OCI-LY3 (cell line): ENCODE measurements at regions not wholly inside any gene's neighbourhood (a gene's known extent, or its start where the extent isn't known, plus 50 kb on each side); places are given as distances from the start of the nearest gene placed in this dataset.

Source experiments
- H2AFZ ChIP-seq: fragments of 200-600, 300-600 bp; shearing (Covaris generic); 2 replicates; pipeline ENCODE4 v1.6.0; 2014; ENCODE audit warnings: antibody characterized with exemption, low read depth, low read length
- H3K27ac ChIP-seq: fragments of 200-600, 300-600 bp; sonication (generic); 2 replicates; pipeline ENCODE4 v1.5.1; 2014; ENCODE audit warnings: mild to moderate bottlenecking, low read length, moderate library complexity, mixed read lengths
- H3K27me3 ChIP-seq: fragments of 200-600, 300-600 bp; sonication (generic); 2 replicates; pipeline ENCODE4 v1.6.1; 2014; ENCODE audit warnings: low read depth, low read length, mixed read lengths
- H3K36me3 ChIP-seq: fragments of 200-600, 300-600 bp; sonication (generic); replicated peaks from 2 replicates; pipeline ENCODE3; 2014; ENCODE audit warnings: low read depth, low read length, mixed read lengths
- H3K4me1 ChIP-seq: fragments of 300-600, 200-600 bp; sonication (generic); 2 replicates; pipeline ENCODE4 v1.6.1; 2014; ENCODE audit warnings: low read length, mixed read lengths
- H3K4me2 ChIP-seq: fragments of 200-600, 300-600 bp; sonication (generic); 2 replicates; pipeline ENCODE4 v1.6.1; 2014; ENCODE audit warnings: low read length, mixed read lengths
- H3K4me3 ChIP-seq: fragments of 300-600, 200-600 bp; sonication (generic); 2 replicates; pipeline ENCODE4 v1.5.1; 2014; ENCODE audit warnings: antibody characterized with exemption, mild to moderate bottlenecking, low read length, moderate library complexity
- H3K79me2 ChIP-seq: fragments of 300-600, 200-600 bp; shearing (Covaris generic); 2 replicates; pipeline ENCODE4 v1.6.1; 2014; ENCODE audit warnings: mild to moderate bottlenecking, low read length, mixed read lengths
- H3K9ac ChIP-seq: fragments of 300-600, 200-600 bp; shearing (Covaris generic); 2 replicates; pipeline ENCODE4 v1.6.0; 2014; ENCODE audit warnings: mild to moderate bottlenecking, low read length, moderate library complexity
- H3K9me3 ChIP-seq: fragments of 200-600, 300-600 bp; shearing (Covaris generic); 2 replicates; pipeline ENCODE4 v1.6.1; 2014; ENCODE audit warnings: low read length, mixed read lengths; ENCODE audit not compliant: insufficient read depth
- H4K20me1 ChIP-seq: fragments of 200-600, 300-600 bp; sonication (generic); 2 replicates; pipeline ENCODE4 v1.6.1; 2016; ENCODE audit warnings: low read length, mixed read lengths; ENCODE audit not compliant: insufficient read depth
- CTCF ChIP-seq: fragments of 200-600, 300-600 bp; sonication (generic); IDR thresholded peaks from 2 replicates; pipeline ENCODE4 v1.5.1; 2014; ENCODE audit warnings: antibody characterized with exemption, low read length, low read depth
- EZH2phosphoT487 ChIP-seq: fragments of 200-600 bp; shearing (Covaris generic); IDR thresholded peaks from 2 replicates; pipeline ENCODE4 v1.6.1; 2018; ENCODE audit warnings: antibody characterized with exemption, mixed run types, low read depth

- Histone ChIP-seq H3K4me2 (no peak overlapping the region), H4K20me1 (no peaks in the 10 kb centered on the region), H3K9me3 (no peaks in the 10 kb centered on the region), H3K36me3 (no peaks in the 10 kb centered on the region), H3K27me3 (no peaks in the 10 kb centered on the region), H2AFZ (no peak overlapping the region), H3K9ac (no peak overlapping the region), H3K4me1 (no peaks in the 10 kb centered on the region), H3K4me3 (no peak overlapping the region), H3K27ac (no peak overlapping the region), H3K79me2 (no peaks in the 10 kb centered on the region)
- TF ChIP-seq CTCF (no peak), EZH2phosphoT487 (no peak)
Measured at GRCh38 chr1:81410941-81411340, 389.8 kb upstream of the ADGRL2 start.

- Histone ChIP-seq H3K27me3 (no peaks in the 10 kb centered on the region), H3K4me2 (no peak overlapping the region), H3K27ac (no peak overlapping the region), H3K36me3 (no peaks in the 10 kb centered on the region), H4K20me1 (no peaks in the 10 kb centered on the region), H3K79me2 (no peaks in the 10 kb centered on the region), H3K9me3 (no peaks in the 10 kb centered on the region), H3K4me1 (no peaks in the 10 kb centered on the region), H2AFZ (no peak overlapping the region), H3K4me3 (no peak overlapping the region), H3K9ac (no peak overlapping the region)
- TF ChIP-seq EZH2phosphoT487 (no peak), CTCF (no peak)
Measured at GRCh38 chr1:81410351-81410750, 390.4 kb upstream of the ADGRL2 start.

GRCh38 chr1:81409780-81410274 lies 390.9 kb upstream of the ADGRL2 start:
- Histone ChIP-seq H3K9me3 (no peaks in the 10 kb centered on the region), H3K4me3 (no peak overlapping the region), H3K27ac (no peak overlapping the region), H2AFZ (no peak overlapping the region), H3K79me2 (no peaks in the 10 kb centered on the region), H4K20me1 (no peaks in the 10 kb centered on the region), H3K27me3 (no peaks in the 10 kb centered on the region), H3K36me3 (no peaks in the 10 kb centered on the region), H3K4me1 (no peaks in the 10 kb centered on the region), H3K9ac (no peak overlapping the region), H3K4me2 (no peak overlapping the region)
- TF ChIP-seq EZH2phosphoT487: no peak
- no peak for TF ChIP-seq CTCF

- Histone ChIP-seq H3K36me3 (no peaks in the 10 kb centered on the region), H3K27me3 (no peaks in the 10 kb centered on the region), H2AFZ (no peak overlapping the region), H3K79me2 (no peaks in the 10 kb centered on the region), H4K20me1 (no peaks in the 10 kb centered on the region), H3K4me3 (no peak overlapping the region), H3K4me1 (no peaks in the 10 kb centered on the region), H3K9ac (no peak overlapping the region), H3K4me2 (no peak overlapping the region), H3K9me3 (no peaks in the 10 kb centered on the region), H3K27ac (no peak overlapping the region)
- TF ChIP-seq CTCF (no peak), EZH2phosphoT487 (no peak)
Measured at GRCh38 chr1:81409262-81409661, 391.5 kb upstream of the ADGRL2 start.
